ENCODE measurements at regions not wholly inside any gene's neighbourhood (a gene's known extent, or its start where the extent isn't known, plus 50 kb on each side); places are given as distances from the start of the nearest gene placed in this dataset.

GRCh38 chr18:44503854-44504253 lies 176.8 kb upstream of the SETBP1 start:
- Histone ChIP-seq H3K4me3 (ENCODE audit: low read depth, low read length) (no peak overlapping the region), H3K27me3 (replicated peaks) (no peaks in the 10 kb centered on the region), H3K36me3 (replicated peaks) (no peaks in the 10 kb centered on the region), H3K27ac (no peak overlapping the region)
- in situ Hi-C loops (cut with HindIII; ENCODE audit: low pct_ligation_motif_present, low sequenced_read_pairs): no loop called here
- no peak for DNase-seq
- no peak for TF ChIP-seq CTCF (IDR thresholded peaks at IDR 0.05; ENCODE audit: low read depth, low read length, missing control alignments)

- Histone ChIP-seq H3K4me3 (ENCODE audit: low read depth, low read length) (no peak overlapping the region), H3K27me3 (replicated peaks) (no peaks in the 10 kb centered on the region), H3K36me3 (replicated peaks) (no peaks in the 10 kb centered on the region), H3K27ac (no peak overlapping the region)
- DNase-seq: peak; percentile 21
- TF ChIP-seq CTCF (IDR thresholded peaks at IDR 0.05; ENCODE audit: low read depth, low read length, missing control alignments): no peak
- in situ Hi-C loops (cut with HindIII; ENCODE audit: low pct_ligation_motif_present, low sequenced_read_pairs): no loop called here
Observed at GRCh38 chr18:44507729-44508325, 172.9 kb upstream of the SETBP1 start.

- in situ Hi-C loops (cut with HindIII; ENCODE audit: low pct_ligation_motif_present, low sequenced_read_pairs): no loop called here
- Histone ChIP-seq H3K27ac (no peak overlapping the region), H3K36me3 (replicated peaks) (no peaks in the 10 kb centered on the region), H3K27me3 (replicated peaks) (no peaks in the 10 kb centered on the region), H3K4me3 (ENCODE audit: low read depth, low read length) (no peak overlapping the region)
- no peak for DNase-seq
- no peak for TF ChIP-seq CTCF (IDR thresholded peaks at IDR 0.05; ENCODE audit: low read depth, low read length, missing control alignments)
Observed at GRCh38 chr18:44508474-44508873, 172.2 kb upstream of the SETBP1 start.

GRCh38 chr18:44509048-44509447 lies 171.6 kb upstream of the SETBP1 start:
- DNase-seq: no peak
- H3K27me3 ChIP-seq (replicated peaks): no peaks in the 10 kb centered on the region
- TF ChIP-seq CTCF (IDR thresholded peaks at IDR 0.05; ENCODE audit: low read depth, low read length, missing control alignments): no peak
- no peaks in the 10 kb centered on the region for H3K36me3 ChIP-seq (replicated peaks)
- no peak overlapping the region for H3K4me3 ChIP-seq (ENCODE audit: low read depth, low read length)
- no peak overlapping the region for H3K27ac ChIP-seq
- in situ Hi-C loops (cut with HindIII; ENCODE audit: low pct_ligation_motif_present, low sequenced_read_pairs): no loop called here

GRCh38 chr18:44510390-44510789 lies 170.3 kb upstream of the SETBP1 start:
- Histone ChIP-seq H3K36me3 (replicated peaks) (no peaks in the 10 kb centered on the region), H3K27ac (no peak overlapping the region), H3K27me3 (replicated peaks) (no peaks in the 10 kb centered on the region), H3K4me3 (ENCODE audit: low read depth, low read length) (no peak overlapping the region)
- in situ Hi-C loops (cut with HindIII; ENCODE audit: low pct_ligation_motif_present, low sequenced_read_pairs): no loop called here
- DNase-seq: no peak
- TF ChIP-seq CTCF (IDR thresholded peaks at IDR 0.05; ENCODE audit: low read depth, low read length, missing control alignments): no peak

- no peak for TF ChIP-seq CTCF (IDR thresholded peaks at IDR 0.05; ENCODE audit: low read depth, low read length, missing control alignments)
- Histone ChIP-seq H3K27me3 (replicated peaks) (no peaks in the 10 kb centered on the region), H3K27ac (no peak overlapping the region), H3K4me3 (ENCODE audit: low read depth, low read length) (no peak overlapping the region), H3K36me3 (replicated peaks) (no peaks in the 10 kb centered on the region)
- in situ Hi-C loops (cut with HindIII; ENCODE audit: low pct_ligation_motif_present, low sequenced_read_pairs): no loop called here
- DNase-seq: no peak
Observed at GRCh38 chr18:44513233-44513632, 167.5 kb upstream of the SETBP1 start.

All from brain microvascular endothelial cell (primary cell).